Testis (tissue), 2 donors: ENCODE measurements at regions not wholly inside any gene's neighbourhood (a gene's known extent, or its start where the extent isn't known, plus 50 kb on each side); places are given as distances from the start of the nearest gene placed in this dataset.

Experiments used
- CTCF ChIP-seq, 3 experiments: fragments of 450-650 bp in 2 of 3; fragments of 200-600 bp in 1 of 3; sonication (generic) in 1 of 3; IDR thresholded peaks; one replicate each; pipeline ENCODE4 v1.5.1; 2016 to 2019; ENCODE audit warnings: antibody characterized with exemption in 3 of 3, mild to moderate bottlenecking in 2 of 3, moderate library complexity in 1 of 3
- POLR2A ChIP-seq: fragments of 450-650 bp; IDR thresholded peaks from one replicate; pipeline ENCODE4 v1.6.1; 2017; ENCODE audit warnings: antibody characterized with exemption, mild to moderate bottlenecking, moderate library complexity

- TF ChIP-seq CTCF (IDR thresholded peaks at IDR 0.05) (no peak), POLR2A (no peak)
Measured at GRCh38 chr5:4255441-4255840, 659.8 kb downstream of the IRX1 start.
